Kidney epithelial cell (primary cell): ENCODE measurements at regions not wholly inside any gene's neighbourhood (a gene's known extent, or its start where the extent isn't known, plus 50 kb on each side); places are given as distances from the start of the nearest gene placed in this dataset.

Experiments used
- DNase-seq: peaks from one replicate; pipeline ENCODE4 v3.0.0-alpha.2; 2010; ENCODE audit warnings: low read depth
- H3K27me3 ChIP-seq: 2 replicates; pipeline ENCODE4 v1.6.0; 2011; ENCODE audit warnings: low read length; ENCODE audit not compliant: control insufficient read depth, insufficient read depth
- H3K36me3 ChIP-seq: 2 replicates; pipeline ENCODE4 v1.5.1; 2011; ENCODE audit warnings: low read length; ENCODE audit not compliant: control insufficient read depth, insufficient read depth
- H3K4me3 ChIP-seq: 2 replicates; pipeline ENCODE4 v1.5.1; 2011; ENCODE audit warnings: low read depth, mild to moderate bottlenecking, control low read depth, low read length
- TF ChIP-seq, protein P1 (sequence below): IDR thresholded peaks from 2 replicates; pipeline ENCODE4 v1.5.1; 2011; ENCODE audit warnings: mild to moderate bottlenecking, moderate library complexity, low read length, control low read depth, inconsistent platforms; ENCODE audit not compliant: insufficient read depth, poor library complexity, severe bottlenecking

DNA sequence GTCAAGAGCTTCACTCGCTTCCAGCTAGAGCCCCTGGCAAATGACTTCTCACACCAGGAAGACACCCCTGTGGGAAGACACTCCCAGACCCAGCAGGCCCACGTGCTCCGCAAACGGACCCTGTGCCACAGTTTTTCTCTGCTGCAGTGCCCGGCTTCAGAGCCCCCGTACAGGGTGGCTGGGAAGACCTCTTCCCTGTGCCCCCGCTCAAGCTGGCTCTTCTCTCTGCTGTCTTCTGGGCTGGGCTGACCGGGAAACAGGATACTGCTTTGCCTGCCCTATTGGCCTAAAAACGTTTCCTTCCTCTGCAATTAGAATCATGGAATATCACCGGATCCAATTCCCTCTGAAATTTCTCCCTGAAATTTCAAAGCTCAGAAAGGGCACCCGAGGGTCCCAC, 63.7 kb upstream of the CRHR1 start:
- TF ChIP-seq, protein P1, sequence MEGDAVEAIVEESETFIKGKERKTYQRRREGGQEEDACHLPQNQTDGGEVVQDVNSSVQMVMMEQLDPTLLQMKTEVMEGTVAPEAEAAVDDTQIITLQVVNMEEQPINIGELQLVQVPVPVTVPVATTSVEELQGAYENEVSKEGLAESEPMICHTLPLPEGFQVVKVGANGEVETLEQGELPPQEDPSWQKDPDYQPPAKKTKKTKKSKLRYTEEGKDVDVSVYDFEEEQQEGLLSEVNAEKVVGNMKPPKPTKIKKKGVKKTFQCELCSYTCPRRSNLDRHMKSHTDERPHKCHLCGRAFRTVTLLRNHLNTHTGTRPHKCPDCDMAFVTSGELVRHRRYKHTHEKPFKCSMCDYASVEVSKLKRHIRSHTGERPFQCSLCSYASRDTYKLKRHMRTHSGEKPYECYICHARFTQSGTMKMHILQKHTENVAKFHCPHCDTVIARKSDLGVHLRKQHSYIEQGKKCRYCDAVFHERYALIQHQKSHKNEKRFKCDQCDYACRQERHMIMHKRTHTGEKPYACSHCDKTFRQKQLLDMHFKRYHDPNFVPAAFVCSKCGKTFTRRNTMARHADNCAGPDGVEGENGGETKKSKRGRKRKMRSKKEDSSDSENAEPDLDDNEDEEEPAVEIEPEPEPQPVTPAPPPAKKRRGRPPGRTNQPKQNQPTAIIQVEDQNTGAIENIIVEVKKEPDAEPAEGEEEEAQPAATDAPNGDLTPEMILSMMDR = no peak
- H3K4me3 ChIP-seq = no peak overlapping the region
- H3K27me3 ChIP-seq = peaks cover 5% of the 10 kb centered on the region
- H3K36me3 ChIP-seq = no peaks in the 10 kb centered on the region
- no peak for DNase-seq

DNA sequence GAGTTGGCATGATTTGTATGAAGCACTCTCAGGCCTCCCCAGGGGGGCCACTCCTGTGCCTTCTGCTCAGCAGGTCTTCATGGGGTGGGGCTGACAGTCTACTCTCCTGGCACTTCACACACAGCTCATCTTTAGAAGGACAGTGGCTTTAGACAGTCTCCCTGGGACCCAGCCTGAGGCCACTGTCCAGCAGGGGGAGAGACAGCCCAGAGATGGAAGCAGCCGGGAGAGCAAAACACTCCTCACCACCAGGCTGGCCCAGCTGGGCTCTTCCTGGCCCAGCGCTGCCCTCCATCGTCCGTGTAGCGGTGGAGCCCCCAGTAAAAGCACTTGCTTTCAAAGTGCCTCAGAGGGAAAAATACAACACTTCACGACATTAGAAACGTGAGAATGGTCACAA, 62.0 kb upstream of the CRHR1 start:
- TF ChIP-seq, protein P1 = peak; percentile 33
- Histone ChIP-seq H3K36me3 (no peaks in the 10 kb centered on the region), H3K4me3 (no peak overlapping the region), H3K27me3 (peaks cover 3% of the 10 kb centered on the region)
- DNase-seq = no peak

GRCh38 chr17:45729294-45729907, 54.7 kb upstream of the CRHR1 start:
- no peak for DNase-seq
- TF ChIP-seq, protein P1 = no peak
- Histone ChIP-seq H3K4me3 (no peak overlapping the region), H3K36me3 (no peaks in the 10 kb centered on the region), H3K27me3 (peaks cover 2% of the 10 kb centered on the region)

- H3K4me3 ChIP-seq = no peak overlapping the region
- H3K36me3 ChIP-seq = no peaks in the 10 kb centered on the region
- H3K27me3 ChIP-seq = peaks cover 2% of the 10 kb centered on the region
- no peak for DNase-seq
- TF ChIP-seq, protein P1 = no peak
Observed at GRCh38 chr17:45730192-45730591, 53.9 kb upstream of the CRHR1 start.

GRCh38 chr17:45731459-45731858, 52.7 kb upstream of the CRHR1 start:
- no peak overlapping the region for H3K4me3 ChIP-seq
- peaks cover 2% of the 10 kb centered on the region for H3K27me3 ChIP-seq
- no peak for DNase-seq
- H3K36me3 ChIP-seq = no peaks in the 10 kb centered on the region
- TF ChIP-seq, protein P1 = no peak

- DNase-seq = no peak
- H3K4me3 ChIP-seq = no peak overlapping the region
- H3K36me3 ChIP-seq = no peaks in the 10 kb centered on the region
- TF ChIP-seq, protein P1 = no peak
- H3K27me3 ChIP-seq = no peaks in the 10 kb centered on the region
Observed at GRCh38 chr17:45732926-45733505, 51.1 kb upstream of the CRHR1 start.
